HUDEP-2 (cell line): ENCODE measurements at regions not wholly inside any gene's neighbourhood (a gene's known extent, or its start where the extent isn't known, plus 50 kb on each side); places are given as distances from the start of the nearest gene placed in this dataset.
"Not testable (repeated sequence)": the region's sequence is repeated elsewhere in the genome, so short reads cannot be mapped to it uniquely, and the experiment has no call there.

Experiments
- DNase-seq, 76 experiments: peaks; one replicate each; lab custom pipeline; 2025; ENCODE audit not compliant: unreplicated experiment in 76 of 76; lab: John Stamatoyannopoulos, UW

- DNase-seq: no peak
Measured at GRCh38 chr1:80632284-80632683, 1168.5 kb upstream of the ADGRL2 start.

GRCh38 chr1:80629304-80629837 lies 1171.4 kb upstream of the ADGRL2 start:
- no peak for DNase-seq

GRCh38 chr1:80624682-80625081 lies 1176.1 kb upstream of the ADGRL2 start:
- DNase-seq: no peak

- no peak for DNase-seq
Measured at GRCh38 chr1:80607064-80607463, 1193.7 kb upstream of the ADGRL2 start.

- no peak for DNase-seq
Measured at GRCh38 chr1:80594013-80594412, 1206.7 kb upstream of the ADGRL2 start.

- DNase-seq: no peak
Measured at GRCh38 chr1:80593197-80593596, 1207.5 kb upstream of the ADGRL2 start.

- DNase-seq: no peak
Measured at GRCh38 chr1:80582980-80583379, 1217.8 kb upstream of the ADGRL2 start.

- no peak for DNase-seq
Measured at GRCh38 chr1:80579055-80579454, 1221.7 kb upstream of the ADGRL2 start.

GRCh38 chr1:80566867-80567266 lies 1233.9 kb upstream of the ADGRL2 start:
- no peak for DNase-seq

- DNase-seq: no peak
Measured at GRCh38 chr1:80566123-80566522, 1234.6 kb upstream of the ADGRL2 start.

GRCh38 chr1:80565406-80565805 lies 1235.3 kb upstream of the ADGRL2 start:
- DNase-seq: no peak

GRCh38 chr1:80542231-80542630 lies 1258.5 kb upstream of the ADGRL2 start:
- no peak for DNase-seq

- DNase-seq: no peak
Measured at GRCh38 chr1:80540596-80540995, 1260.1 kb upstream of the ADGRL2 start.

- no peak for DNase-seq
Measured at GRCh38 chr1:80540149-80540548, 1260.6 kb upstream of the ADGRL2 start.

- DNase-seq: not testable (repeated sequence)
Measured at GRCh38 chr1:80539298-80539697, 1261.4 kb upstream of the ADGRL2 start.

- DNase-seq: no peak
Measured at GRCh38 chr1:80536461-80536860, 1264.3 kb upstream of the ADGRL2 start.

- DNase-seq: no peak
Measured at GRCh38 chr1:80535466-80535865, 1265.3 kb upstream of the ADGRL2 start.

GRCh38 chr1:80534606-80535360 lies 1266.0 kb upstream of the ADGRL2 start:
- DNase-seq: no peak

- no peak for DNase-seq
Measured at GRCh38 chr1:80533775-80534334, 1266.9 kb upstream of the ADGRL2 start.

- DNase-seq: no peak
Measured at GRCh38 chr1:80533093-80533492, 1267.6 kb upstream of the ADGRL2 start.

GRCh38 chr1:80531182-80531581 lies 1269.6 kb upstream of the ADGRL2 start:
- no peak for DNase-seq

GRCh38 chr1:80529546-80529945 lies 1271.2 kb upstream of the ADGRL2 start:
- no peak for DNase-seq
